DOHH2 (cell line): ENCODE measurements at regions not wholly inside any gene's neighbourhood (a gene's known extent, or its start where the extent isn't known, plus 50 kb on each side); places are given as distances from the start of the nearest gene placed in this dataset.

Experiments
- CTCF ChIP-seq: fragments of 200-600 bp; sonication (generic); IDR thresholded peaks from one replicate; pipeline ENCODE4 v1.5.1; 2014; ENCODE audit warnings: antibody characterized with exemption, mild to moderate bottlenecking, low read depth, low read length; ENCODE audit not compliant: poor library complexity, severe bottlenecking
- EZH2phosphoT487 ChIP-seq: fragments of 200-600 bp; sonication (generic); IDR thresholded peaks from 2 replicates; pipeline ENCODE4 v1.6.1; 2017; ENCODE audit warnings: borderline replicate concordance, mild to moderate bottlenecking, antibody characterized with exemption, low read length, moderate library complexity, mixed read lengths

- TF ChIP-seq CTCF: no peak
- TF ChIP-seq EZH2phosphoT487: no peak
Measured at GRCh38 chr5:98709681-98710080, 63.8 kb upstream of the RGMB start.
